ENCODE measurements at regions not wholly inside any gene's neighbourhood (a gene's known extent, or its start where the extent isn't known, plus 50 kb on each side); places are given as distances from the start of the nearest gene placed in this dataset.

DNA sequence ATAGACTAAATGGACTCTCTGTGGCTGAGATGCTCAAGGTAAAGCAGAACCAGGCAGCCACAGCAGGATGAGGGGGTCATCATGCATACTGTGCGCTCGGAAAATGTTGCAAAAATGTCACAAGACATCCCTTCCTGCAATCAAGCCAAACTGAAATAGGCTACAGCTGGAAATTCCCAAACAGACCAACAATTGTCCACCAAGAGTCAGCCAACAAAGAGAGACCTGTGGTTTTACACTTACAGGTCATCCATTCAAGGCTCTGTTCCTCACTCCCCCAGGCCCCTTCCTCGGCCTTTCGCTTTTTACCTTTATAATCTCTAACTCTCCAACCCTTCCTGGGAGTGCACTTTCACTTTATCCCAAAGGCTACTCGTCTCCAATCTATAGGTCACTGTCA is 1066.9 kb downstream of the TSN start:
- no peak for TF ChIP-seq POLR2AphosphoS5 (IDR thresholded peaks at IDR 0.05; ENCODE audit: low read depth, low read length)
- TF ChIP-seq, protein P1, sequence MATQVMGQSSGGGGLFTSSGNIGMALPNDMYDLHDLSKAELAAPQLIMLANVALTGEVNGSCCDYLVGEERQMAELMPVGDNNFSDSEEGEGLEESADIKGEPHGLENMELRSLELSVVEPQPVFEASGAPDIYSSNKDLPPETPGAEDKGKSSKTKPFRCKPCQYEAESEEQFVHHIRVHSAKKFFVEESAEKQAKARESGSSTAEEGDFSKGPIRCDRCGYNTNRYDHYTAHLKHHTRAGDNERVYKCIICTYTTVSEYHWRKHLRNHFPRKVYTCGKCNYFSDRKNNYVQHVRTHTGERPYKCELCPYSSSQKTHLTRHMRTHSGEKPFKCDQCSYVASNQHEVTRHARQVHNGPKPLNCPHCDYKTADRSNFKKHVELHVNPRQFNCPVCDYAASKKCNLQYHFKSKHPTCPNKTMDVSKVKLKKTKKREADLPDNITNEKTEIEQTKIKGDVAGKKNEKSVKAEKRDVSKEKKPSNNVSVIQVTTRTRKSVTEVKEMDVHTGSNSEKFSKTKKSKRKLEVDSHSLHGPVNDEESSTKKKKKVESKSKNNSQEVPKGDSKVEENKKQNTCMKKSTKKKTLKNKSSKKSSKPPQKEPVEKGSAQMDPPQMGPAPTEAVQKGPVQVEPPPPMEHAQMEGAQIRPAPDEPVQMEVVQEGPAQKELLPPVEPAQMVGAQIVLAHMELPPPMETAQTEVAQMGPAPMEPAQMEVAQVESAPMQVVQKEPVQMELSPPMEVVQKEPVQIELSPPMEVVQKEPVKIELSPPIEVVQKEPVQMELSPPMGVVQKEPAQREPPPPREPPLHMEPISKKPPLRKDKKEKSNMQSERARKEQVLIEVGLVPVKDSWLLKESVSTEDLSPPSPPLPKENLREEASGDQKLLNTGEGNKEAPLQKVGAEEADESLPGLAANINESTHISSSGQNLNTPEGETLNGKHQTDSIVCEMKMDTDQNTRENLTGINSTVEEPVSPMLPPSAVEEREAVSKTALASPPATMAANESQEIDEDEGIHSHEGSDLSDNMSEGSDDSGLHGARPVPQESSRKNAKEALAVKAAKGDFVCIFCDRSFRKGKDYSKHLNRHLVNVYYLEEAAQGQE (IDR thresholded peaks at IDR 0.05; ENCODE audit: insufficient read depth in 1 of 2, low read depth in 2 of 2, low read length in 2 of 2): no peak
- no peak for TF ChIP-seq TAF1 (IDR thresholded peaks at IDR 0.05; ENCODE audit: borderline replicate concordance, insufficient read depth, low read length)
- TF ChIP-seq SIN3A (IDR thresholded peaks at IDR 0.05; ENCODE audit: borderline replicate concordance, insufficient read depth, low read length): no peak
- TF ChIP-seq FOXP2 (optimal IDR thresholded peaks at IDR 0.05; ENCODE audit: borderline replicate concordance, extremely low read depth, extremely low read length, insufficient read depth): no peak

DNA sequence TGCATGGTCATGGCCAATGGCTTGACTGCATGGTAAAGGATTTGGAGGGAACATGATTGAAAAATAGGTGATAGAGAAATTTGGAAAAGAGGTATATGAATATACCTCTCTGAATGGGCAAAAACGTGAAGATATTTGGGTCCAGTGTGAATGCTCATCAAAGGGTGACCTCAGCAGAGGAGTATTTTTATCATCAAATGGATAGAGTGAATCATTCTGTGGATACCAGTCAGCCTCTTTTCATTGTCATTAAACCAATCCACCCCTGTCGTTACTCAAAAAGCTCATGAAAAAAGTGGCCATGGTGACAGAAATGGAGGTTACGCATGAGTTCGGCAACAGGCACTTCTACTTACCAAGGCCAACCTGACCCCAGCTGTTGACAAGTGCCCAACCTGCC is 1074.7 kb downstream of the TSN start:
- TF ChIP-seq, protein P1 (IDR thresholded peaks at IDR 0.05; ENCODE audit: insufficient read depth in 1 of 2, low read depth in 2 of 2, low read length in 2 of 2): no peak
- TF ChIP-seq POLR2AphosphoS5 (IDR thresholded peaks at IDR 0.05; ENCODE audit: low read depth, low read length) (no peak), SIN3A (IDR thresholded peaks at IDR 0.05; ENCODE audit: borderline replicate concordance, insufficient read depth, low read length) (no peak), FOXP2 (optimal IDR thresholded peaks at IDR 0.05; ENCODE audit: borderline replicate concordance, extremely low read depth, extremely low read length, insufficient read depth) (no peak)

DNA sequence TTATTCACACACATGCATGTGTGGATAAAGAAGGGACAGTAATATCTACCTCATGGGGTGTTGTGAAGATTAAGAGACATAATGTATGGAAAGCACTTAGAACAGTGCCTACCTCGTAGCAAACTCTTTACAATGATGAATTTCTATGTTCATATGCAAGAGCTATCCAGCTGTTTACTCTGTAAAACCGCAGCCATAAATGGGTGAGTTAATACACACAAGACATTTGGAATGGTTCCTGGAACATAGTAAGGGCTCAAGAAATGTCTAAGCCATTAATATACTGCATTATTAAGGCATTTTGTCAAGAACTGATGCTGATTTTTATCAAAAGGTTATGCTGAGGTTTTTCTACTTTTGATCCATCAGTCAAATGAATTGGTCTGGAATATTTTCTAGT is 1076.2 kb downstream of the TSN start:
- TF ChIP-seq SIN3A (IDR thresholded peaks at IDR 0.05; ENCODE audit: borderline replicate concordance, insufficient read depth, low read length) (no peak), TAF1 (IDR thresholded peaks at IDR 0.05; ENCODE audit: borderline replicate concordance, insufficient read depth, low read length) (no peak), FOXP2 (optimal IDR thresholded peaks at IDR 0.05; ENCODE audit: borderline replicate concordance, extremely low read depth, extremely low read length, insufficient read depth) (no peak), POLR2AphosphoS5 (IDR thresholded peaks at IDR 0.05; ENCODE audit: low read depth, low read length) (no peak)
- TF ChIP-seq, protein P1 (IDR thresholded peaks at IDR 0.05; ENCODE audit: insufficient read depth in 1 of 2, low read depth in 2 of 2, low read length in 2 of 2): no peak

DNA sequence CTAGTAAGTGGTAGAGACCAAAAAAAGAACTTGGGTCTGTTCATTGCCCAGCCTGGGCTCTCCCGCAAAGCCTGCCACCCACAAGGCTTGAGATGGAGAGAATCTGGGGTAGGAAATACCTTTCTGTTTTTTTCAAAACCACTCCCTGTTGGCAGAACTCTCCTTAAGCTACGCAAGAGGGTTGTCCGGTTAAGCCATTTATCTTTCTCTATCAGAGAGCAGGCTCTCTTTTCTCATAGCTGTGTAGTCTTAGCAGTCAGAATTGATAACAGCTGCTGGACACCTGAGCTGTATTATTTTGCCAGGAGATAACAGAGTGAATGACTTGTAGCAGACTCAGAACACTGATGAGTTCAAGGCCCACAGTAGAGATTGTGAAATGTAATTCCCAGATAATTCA is 1088.1 kb downstream of the TSN start:
- TF ChIP-seq POLR2AphosphoS5 (IDR thresholded peaks at IDR 0.05; ENCODE audit: low read depth, low read length): no peak
- no peak for TF ChIP-seq SIN3A (IDR thresholded peaks at IDR 0.05; ENCODE audit: borderline replicate concordance, insufficient read depth, low read length)
- TF ChIP-seq FOXP2 (optimal IDR thresholded peaks at IDR 0.05; ENCODE audit: borderline replicate concordance, extremely low read depth, extremely low read length, insufficient read depth): no peak
- TF ChIP-seq TAF1 (IDR thresholded peaks at IDR 0.05; ENCODE audit: borderline replicate concordance, insufficient read depth, low read length): no peak
- TF ChIP-seq, protein P1 (IDR thresholded peaks at IDR 0.05; ENCODE audit: insufficient read depth in 1 of 2, low read depth in 2 of 2, low read length in 2 of 2): no peak

DNA sequence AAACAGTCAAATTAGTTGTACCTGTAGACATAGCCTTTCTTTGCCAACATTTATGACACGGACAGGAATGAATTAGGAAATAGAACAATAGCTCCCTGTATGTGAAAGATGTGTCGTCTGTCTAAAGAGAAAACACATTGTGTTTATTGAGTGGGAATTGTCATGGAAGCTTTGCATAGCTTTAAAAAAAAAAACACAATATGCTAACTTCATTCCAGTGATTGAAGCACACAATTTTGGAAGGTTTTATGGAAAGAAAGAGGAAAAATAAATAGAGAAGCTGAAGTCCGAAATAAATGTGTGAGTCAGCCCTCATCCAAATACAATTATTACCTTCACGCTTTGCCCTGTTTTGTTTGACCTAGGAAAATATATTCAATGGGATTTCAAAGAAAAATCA is 1095.7 kb downstream of the TSN start:
- TF ChIP-seq, protein P1 (IDR thresholded peaks at IDR 0.05; ENCODE audit: insufficient read depth in 1 of 2, low read depth in 2 of 2, low read length in 2 of 2): no peak
- TF ChIP-seq POLR2AphosphoS5 (IDR thresholded peaks at IDR 0.05; ENCODE audit: low read depth, low read length): no peak
- TF ChIP-seq FOXP2 (optimal IDR thresholded peaks at IDR 0.05; ENCODE audit: borderline replicate concordance, extremely low read depth, extremely low read length, insufficient read depth): no peak
- TF ChIP-seq TAF1 (IDR thresholded peaks at IDR 0.05; ENCODE audit: borderline replicate concordance, insufficient read depth, low read length): no peak
- no peak for TF ChIP-seq SIN3A (IDR thresholded peaks at IDR 0.05; ENCODE audit: borderline replicate concordance, insufficient read depth, low read length)

All from PFSK-1 (cell line).